ENCODE measurements at regions not wholly inside any gene's neighbourhood (a gene's known extent, or its start where the extent isn't known, plus 50 kb on each side); places are given as distances from the start of the nearest gene placed in this dataset.

- TF ChIP-seq RELA (CRISPR knock-in tag; IDR thresholded peaks at IDR 0.05; ENCODE audit: borderline replicate concordance), result no peak
- TF ChIP-seq ATF1 (CRISPR knock-in tag; IDR thresholded peaks at IDR 0.05), result no peak
- TF ChIP-seq NFATC4 (CRISPR knock-in tag; IDR thresholded peaks at IDR 0.05), result no peak
- TF ChIP-seq CREM (CRISPR knock-in tag; IDR thresholded peaks at IDR 0.05), result no peak
- no peak for TF ChIP-seq PRRX2 (CRISPR knock-in tag; IDR thresholded peaks at IDR 0.05)
- TF ChIP-seq ATF6 (CRISPR knock-in tag; IDR thresholded peaks at IDR 0.05), result no peak
- no peak for TF ChIP-seq GTF2I (CRISPR knock-in tag; conservative IDR thresholded peaks at IDR 0.05)
- TF ChIP-seq, protein P1, sequence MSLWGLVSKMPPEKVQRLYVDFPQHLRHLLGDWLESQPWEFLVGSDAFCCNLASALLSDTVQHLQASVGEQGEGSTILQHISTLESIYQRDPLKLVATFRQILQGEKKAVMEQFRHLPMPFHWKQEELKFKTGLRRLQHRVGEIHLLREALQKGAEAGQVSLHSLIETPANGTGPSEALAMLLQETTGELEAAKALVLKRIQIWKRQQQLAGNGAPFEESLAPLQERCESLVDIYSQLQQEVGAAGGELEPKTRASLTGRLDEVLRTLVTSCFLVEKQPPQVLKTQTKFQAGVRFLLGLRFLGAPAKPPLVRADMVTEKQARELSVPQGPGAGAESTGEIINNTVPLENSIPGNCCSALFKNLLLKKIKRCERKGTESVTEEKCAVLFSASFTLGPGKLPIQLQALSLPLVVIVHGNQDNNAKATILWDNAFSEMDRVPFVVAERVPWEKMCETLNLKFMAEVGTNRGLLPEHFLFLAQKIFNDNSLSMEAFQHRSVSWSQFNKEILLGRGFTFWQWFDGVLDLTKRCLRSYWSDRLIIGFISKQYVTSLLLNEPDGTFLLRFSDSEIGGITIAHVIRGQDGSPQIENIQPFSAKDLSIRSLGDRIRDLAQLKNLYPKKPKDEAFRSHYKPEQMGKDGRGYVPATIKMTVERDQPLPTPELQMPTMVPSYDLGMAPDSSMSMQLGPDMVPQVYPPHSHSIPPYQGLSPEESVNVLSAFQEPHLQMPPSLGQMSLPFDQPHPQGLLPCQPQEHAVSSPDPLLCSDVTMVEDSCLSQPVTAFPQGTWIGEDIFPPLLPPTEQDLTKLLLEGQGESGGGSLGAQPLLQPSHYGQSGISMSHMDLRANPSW (CRISPR knock-in tag; conservative IDR thresholded peaks at IDR 0.05; ENCODE audit: low read depth), result no peak
- TF ChIP-seq RORB (CRISPR knock-in tag; IDR thresholded peaks at IDR 0.05), result no peak
- no peak for TF ChIP-seq CDX4 (CRISPR knock-in tag; IDR thresholded peaks at IDR 0.05; ENCODE audit: borderline replicate concordance)
- TF ChIP-seq, protein P2, sequence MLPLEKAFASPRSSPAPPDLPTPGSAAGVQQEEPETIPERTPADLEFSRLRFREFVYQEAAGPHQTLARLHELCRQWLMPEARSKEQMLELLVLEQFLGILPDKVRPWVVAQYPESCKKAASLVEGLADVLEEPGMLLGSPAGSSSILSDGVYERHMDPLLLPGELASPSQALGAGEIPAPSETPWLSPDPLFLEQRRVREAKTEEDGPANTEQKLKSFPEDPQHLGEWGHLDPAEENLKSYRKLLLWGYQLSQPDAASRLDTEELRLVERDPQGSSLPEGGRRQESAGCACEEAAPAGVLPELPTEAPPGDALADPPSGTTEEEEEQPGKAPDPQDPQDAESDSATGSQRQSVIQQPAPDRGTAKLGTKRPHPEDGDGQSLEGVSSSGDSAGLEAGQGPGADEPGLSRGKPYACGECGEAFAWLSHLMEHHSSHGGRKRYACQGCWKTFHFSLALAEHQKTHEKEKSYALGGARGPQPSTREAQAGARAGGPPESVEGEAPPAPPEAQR (CRISPR knock-in tag; IDR thresholded peaks at IDR 0.05), result no peak
These were observed 308.2 kb upstream of the RORA start (continued) for GRCh38 chr15:61537337-61537736.

- no peak for DNase-seq (ENCODE audit: low spot score)
- Mint-ChIP-seq H3K9me3 (no peaks in the 10 kb centered on the region), H3K27me3 (ENCODE audit: low read depth) (no peaks in the 10 kb centered on the region), H3K4me3 (no peak overlapping the region), H3K4me1 (0 out of 2 replicates have a peak, but pooled peaks cover 3% of the 10 kb centered on the region), H3K36me3 (no peaks in the 10 kb centered on the region), H3K27ac (no peak overlapping the region)
- ChIA-PET CTCF (no interaction called here), POLR2A (no interaction called here)
- no peak for ATAC-seq
- TF ChIP-seq TP53 (CRISPR knock-in tag; IDR thresholded peaks at IDR 0.05) (no peak), NR1H2 (CRISPR knock-in tag; IDR thresholded peaks at IDR 0.05) (no peak), PRDM15 (CRISPR knock-in tag; IDR thresholded peaks at IDR 0.05) (no peak), NR2C2 (CRISPR knock-in tag; IDR thresholded peaks at IDR 0.05) (no peak), JUN (CRISPR knock-in tag; IDR thresholded peaks at IDR 0.05) (no peak), CREM (CRISPR knock-in tag; IDR thresholded peaks at IDR 0.05) (no peak), GABPB1 (CRISPR knock-in tag; IDR thresholded peaks at IDR 0.05) (no peak), ZNF232 (CRISPR knock-in tag; IDR thresholded peaks at IDR 0.05) (no peak), HMGA2 (CRISPR knock-in tag; IDR thresholded peaks at IDR 0.05) (no peak), USF1 (CRISPR knock-in tag; IDR thresholded peaks at IDR 0.05) (no peak), TEAD1 (CRISPR knock-in tag; IDR thresholded peaks at IDR 0.05) (no peak), NFYB (CRISPR knock-in tag; conservative IDR thresholded peaks at IDR 0.05; ENCODE audit: low read depth) (no peak), ZNF423 (CRISPR knock-in tag; IDR thresholded peaks at IDR 0.05) (no peak), FOXJ3 (CRISPR knock-in tag; IDR thresholded peaks at IDR 0.05; ENCODE audit: borderline replicate concordance) (no peak), ATF1 (CRISPR knock-in tag; IDR thresholded peaks at IDR 0.05) (no peak)
- TF ChIP-seq, protein P2 (CRISPR knock-in tag; IDR thresholded peaks at IDR 0.05), result no peak
- TF ChIP-seq, protein P3, sequence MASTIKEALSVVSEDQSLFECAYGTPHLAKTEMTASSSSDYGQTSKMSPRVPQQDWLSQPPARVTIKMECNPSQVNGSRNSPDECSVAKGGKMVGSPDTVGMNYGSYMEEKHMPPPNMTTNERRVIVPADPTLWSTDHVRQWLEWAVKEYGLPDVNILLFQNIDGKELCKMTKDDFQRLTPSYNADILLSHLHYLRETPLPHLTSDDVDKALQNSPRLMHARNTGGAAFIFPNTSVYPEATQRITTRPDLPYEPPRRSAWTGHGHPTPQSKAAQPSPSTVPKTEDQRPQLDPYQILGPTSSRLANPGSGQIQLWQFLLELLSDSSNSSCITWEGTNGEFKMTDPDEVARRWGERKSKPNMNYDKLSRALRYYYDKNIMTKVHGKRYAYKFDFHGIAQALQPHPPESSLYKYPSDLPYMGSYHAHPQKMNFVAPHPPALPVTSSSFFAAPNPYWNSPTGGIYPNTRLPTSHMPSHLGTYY (CRISPR knock-in tag; IDR thresholded peaks at IDR 0.05), result no peak
These were observed 305.9 kb upstream of the RORA start for GRCh38 chr15:61534986-61535385.

All from WTC11 (cell line).